HG03432 (cell line): ENCODE measurements at regions not wholly inside any gene's neighbourhood (a gene's known extent, or its start where the extent isn't known, plus 50 kb on each side); places are given as distances from the start of the nearest gene placed in this dataset.

ENCODE experiments used
- ATAC-seq: cut with Tn5 transposase; IDR thresholded peaks from one replicate; pipeline ENCODE4 v1.9.1; 2021; ENCODE audit warnings: mild to moderate bottlenecking, moderate library complexity; ENCODE audit not compliant: unreplicated experiment

- no peak for ATAC-seq
These were observed 354.1 kb downstream of the GRIA2 start for GRCh38 chr4:157574606-157575005.

- no peak for ATAC-seq
These were observed 352.4 kb downstream of the GRIA2 start for GRCh38 chr4:157572951-157573350.

GRCh38 chr4:157572284-157572683, 351.8 kb downstream of the GRIA2 start:
- no peak for ATAC-seq

GRCh38 chr4:157564771-157565170, 344.2 kb downstream of the GRIA2 start:
- no peak for ATAC-seq

GRCh38 chr4:157564218-157564617, 343.7 kb downstream of the GRIA2 start:
- ATAC-seq = no peak

- ATAC-seq = no peak
These were observed 337.5 kb downstream of the GRIA2 start for GRCh38 chr4:157558016-157558415.

GRCh38 chr4:157550028-157550427, 329.5 kb downstream of the GRIA2 start:
- ATAC-seq = no peak

- no peak for ATAC-seq
These were observed 307.4 kb downstream of the GRIA2 start for GRCh38 chr4:157527954-157528353.

- ATAC-seq = no peak
These were observed 301.4 kb downstream of the GRIA2 start for GRCh38 chr4:157521906-157522305.

- no peak for ATAC-seq
These were observed 294.2 kb downstream of the GRIA2 start for GRCh38 chr4:157514711-157515110.

GRCh38 chr4:157509341-157509740, 288.8 kb downstream of the GRIA2 start:
- no peak for ATAC-seq

- no peak for ATAC-seq
These were observed 282.1 kb downstream of the GRIA2 start for GRCh38 chr4:157502656-157503055.

- no peak for ATAC-seq
These were observed 239.3 kb downstream of the GRIA2 start for GRCh38 chr4:157459785-157460184.

- ATAC-seq = no peak
These were observed 226.7 kb downstream of the GRIA2 start for GRCh38 chr4:157447195-157447594.

- ATAC-seq = no peak
These were observed 223.5 kb downstream of the GRIA2 start for GRCh38 chr4:157444014-157444413.

GRCh38 chr4:157443537-157443936, 223.0 kb downstream of the GRIA2 start:
- ATAC-seq = no peak

- no peak for ATAC-seq
These were observed 205.4 kb downstream of the GRIA2 start for GRCh38 chr4:157425897-157426296.

GRCh38 chr4:157423526-157424020, 203.0 kb downstream of the GRIA2 start:
- no peak for ATAC-seq

GRCh38 chr4:157421365-157421764, 200.8 kb downstream of the GRIA2 start:
- ATAC-seq = no peak
